Glutamatergic neuron (in vitro differentiated cells): ENCODE measurements at regions not wholly inside any gene's neighbourhood (a gene's known extent, or its start where the extent isn't known, plus 50 kb on each side); places are given as distances from the start of the nearest gene placed in this dataset.
"Not testable (repeated sequence)": the region's sequence is repeated elsewhere in the genome, so short reads cannot be mapped to it uniquely, and the experiment has no call there.

ENCODE experiments used
- DNase-seq: peaks from one replicate; pipeline ENCODE4 v3.0.0; 2022
- H3K27ac Mint-ChIP-seq: one replicate; pipeline ENCODE4 v1.8.0; 2020; ENCODE audit warnings: mild to moderate bottlenecking, mixed read lengths, inconsistent platforms; ENCODE audit not compliant: unreplicated experiment
- H3K27me3 Mint-ChIP-seq: one replicate; pipeline ENCODE4 v1.8.0; 2020; ENCODE audit warnings: mild to moderate bottlenecking, moderate library complexity, mixed read lengths, inconsistent platforms; ENCODE audit not compliant: unreplicated experiment
- H3K36me3 Mint-ChIP-seq: one replicate; pipeline ENCODE4 v1.8.0; 2020; ENCODE audit warnings: mild to moderate bottlenecking, mixed read lengths, inconsistent platforms; ENCODE audit not compliant: unreplicated experiment
- H3K4me1 Mint-ChIP-seq: one replicate; pipeline ENCODE4 v1.8.0; 2020; ENCODE audit warnings: mild to moderate bottlenecking, low read depth, mixed read lengths, inconsistent platforms; ENCODE audit not compliant: unreplicated experiment
- H3K4me3 Mint-ChIP-seq: one replicate; pipeline ENCODE4 v1.8.0; 2020; ENCODE audit warnings: mild to moderate bottlenecking, mixed read lengths, inconsistent platforms; ENCODE audit not compliant: unreplicated experiment
- H3K9me3 Mint-ChIP-seq: one replicate; pipeline ENCODE4 v1.8.0; 2020; ENCODE audit warnings: mild to moderate bottlenecking, moderate library complexity, mixed read lengths, inconsistent platforms; ENCODE audit not compliant: unreplicated experiment
- CTCF ChIP-seq: fragments of 200-600 bp; sonication (generic); IDR thresholded peaks from one replicate; pipeline ENCODE4 v1.5.0; 2021; ENCODE audit not compliant: partially characterized antibody, unreplicated experiment

- Mint-ChIP-seq H3K9me3 (no peaks in the 10 kb centered on the region), H3K36me3 (no peaks in the 10 kb centered on the region), H3K4me1 (no peaks in the 10 kb centered on the region), H3K27me3 (no peaks in the 10 kb centered on the region), H3K4me3 (no peak overlapping the region), H3K27ac (no peak overlapping the region)
- no peak for TF ChIP-seq CTCF
- no peak for DNase-seq
These were observed 1185.8 kb downstream of the SUCLG1 start for GRCh38 chr2:83273322-83273721.

GRCh38 chr2:83261591-83262136, 1197.4 kb downstream of the SUCLG1 start:
- Mint-ChIP-seq H3K27me3 (no peaks in the 10 kb centered on the region), H3K27ac (no peak overlapping the region), H3K36me3 (no peaks in the 10 kb centered on the region), H3K4me3 (no peak overlapping the region), H3K4me1 (peaks cover 6% of the 10 kb centered on the region), H3K9me3 (peaks cover 3% of the 10 kb centered on the region)
- DNase-seq: no peak
- no peak for TF ChIP-seq CTCF

GRCh38 chr2:83253848-83254247, 1205.2 kb downstream of the SUCLG1 start:
- DNase-seq: no peak
- H3K9me3 Mint-ChIP-seq: no peaks in the 10 kb centered on the region
- no peak for TF ChIP-seq CTCF
- H3K36me3 Mint-ChIP-seq: no peaks in the 10 kb centered on the region
- no peaks in the 10 kb centered on the region for H3K27me3 Mint-ChIP-seq
- H3K4me3 Mint-ChIP-seq: no peak overlapping the region
- peaks cover 3% of the 10 kb centered on the region for H3K4me1 Mint-ChIP-seq
- no peak overlapping the region for H3K27ac Mint-ChIP-seq

- Mint-ChIP-seq H3K4me3 (no peak overlapping the region), H3K4me1 (no peaks in the 10 kb centered on the region), H3K9me3 (no peaks in the 10 kb centered on the region), H3K27ac (no peak overlapping the region), H3K36me3 (no peaks in the 10 kb centered on the region), H3K27me3 (no peaks in the 10 kb centered on the region)
- TF ChIP-seq CTCF: no peak
- no peak for DNase-seq
These were observed 1207.7 kb downstream of the SUCLG1 start for GRCh38 chr2:83251321-83251872.

- not testable (repeated sequence) for H3K4me3 Mint-ChIP-seq, H3K9me3 Mint-ChIP-seq, H3K36me3 Mint-ChIP-seq, H3K27ac Mint-ChIP-seq, H3K4me1 Mint-ChIP-seq, DNase-seq, H3K27me3 Mint-ChIP-seq
These were observed 1213.1 kb downstream of the SUCLG1 start for GRCh38 chr2:83245806-83246537.
